ENCODE measurements at regions not wholly inside any gene's neighbourhood (a gene's known extent, or its start where the extent isn't known, plus 50 kb on each side); places are given as distances from the start of the nearest gene placed in this dataset.
"Not testable (repeated sequence)": the region's sequence is repeated elsewhere in the genome, so short reads cannot be mapped to it uniquely, and the experiment has no call there.

- DNase-seq (ENCODE audit: low spot score) = no peak
Measured at GRCh38 chr18:22504251-22505030, 86.7 kb upstream of the CTAGE1 start.

DNA sequence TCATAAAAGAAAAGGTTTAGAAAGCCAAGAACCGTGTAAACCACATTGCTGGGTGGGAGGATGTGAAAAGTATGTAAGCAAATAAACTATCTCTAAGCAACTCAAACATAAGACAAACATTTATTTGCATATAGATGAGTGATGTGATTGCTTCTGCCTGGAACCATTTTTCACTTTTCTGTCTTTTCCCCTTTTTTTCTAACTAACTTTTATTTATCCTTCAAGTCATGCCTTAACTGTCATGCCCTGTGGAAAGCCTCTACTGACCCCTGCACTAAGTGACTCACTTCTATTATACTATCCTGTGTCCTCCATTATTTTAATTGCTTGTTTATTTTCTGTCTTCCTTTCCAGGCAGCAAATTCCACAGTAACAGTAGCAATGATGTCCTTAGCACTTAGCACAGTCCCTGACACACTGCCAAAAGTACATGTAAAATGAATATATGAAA is 87.5 kb upstream of the CTAGE1 start:
- no peak for DNase-seq (ENCODE audit: low spot score)

GRCh38 chr18:22507055-22507454 is 89.3 kb upstream of the CTAGE1 start:
- no peak for DNase-seq (ENCODE audit: low spot score)

DNA sequence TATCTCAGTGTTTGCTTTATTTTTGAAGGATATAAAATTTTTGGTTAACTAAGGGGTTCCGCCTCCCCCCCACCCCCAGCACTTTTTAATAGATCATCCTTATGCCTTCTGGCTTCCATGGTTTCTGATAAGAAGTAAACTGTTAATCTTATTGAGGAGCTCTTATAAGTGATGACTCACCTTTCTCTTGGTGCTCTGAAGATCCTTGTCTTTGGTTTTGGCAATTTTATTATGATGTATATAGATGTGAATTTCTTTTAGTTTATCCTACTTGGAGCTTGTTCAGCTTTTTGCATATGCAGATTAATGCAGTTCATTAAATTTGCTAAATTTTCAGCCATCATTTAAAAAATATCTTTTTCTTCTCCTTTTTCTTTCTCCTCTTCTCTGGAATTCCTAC is 91.7 kb upstream of the CTAGE1 start:
- no peak for DNase-seq (ENCODE audit: low spot score)

- DNase-seq (ENCODE audit: low spot score) = no peak
Measured at GRCh38 chr18:22510697-22511096, 93.0 kb upstream of the CTAGE1 start.

DNA sequence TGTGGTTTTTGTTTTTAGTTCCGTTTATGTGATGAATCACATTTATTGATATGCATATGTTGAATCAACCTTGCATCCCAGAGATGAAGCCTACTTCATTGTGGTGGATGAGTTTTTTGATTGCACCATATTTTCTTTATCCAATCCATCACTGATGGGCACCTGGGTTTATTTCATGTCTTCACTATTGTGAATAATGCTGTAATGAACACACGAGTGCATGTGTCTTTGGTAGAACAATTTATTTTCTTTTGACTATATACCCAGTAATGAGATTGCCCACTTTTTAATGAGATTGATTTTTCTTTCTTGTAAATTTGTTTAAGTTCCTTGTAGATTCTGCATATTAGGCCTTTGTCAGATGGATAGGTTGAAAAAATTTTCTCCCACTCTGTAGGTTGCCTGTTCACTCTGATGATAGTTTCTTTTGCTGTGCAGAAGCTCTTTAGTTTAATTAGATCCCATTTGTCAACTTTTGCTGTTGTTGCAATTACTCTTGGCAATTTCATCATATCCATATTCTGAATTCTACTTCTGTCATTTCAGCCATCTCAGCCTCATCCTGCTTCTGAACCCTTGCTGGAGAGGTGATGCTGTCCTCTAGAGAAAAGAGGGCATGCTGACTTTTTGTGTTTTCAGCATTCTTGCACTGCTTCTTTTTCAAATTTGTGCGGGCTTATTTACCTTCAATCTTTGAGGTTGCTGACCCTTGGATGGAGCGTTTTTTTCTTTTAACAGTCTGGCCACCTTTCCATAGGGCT is 96.2 kb upstream of the CTAGE1 start:
- no peak for DNase-seq (ENCODE audit: low spot score)

DNA sequence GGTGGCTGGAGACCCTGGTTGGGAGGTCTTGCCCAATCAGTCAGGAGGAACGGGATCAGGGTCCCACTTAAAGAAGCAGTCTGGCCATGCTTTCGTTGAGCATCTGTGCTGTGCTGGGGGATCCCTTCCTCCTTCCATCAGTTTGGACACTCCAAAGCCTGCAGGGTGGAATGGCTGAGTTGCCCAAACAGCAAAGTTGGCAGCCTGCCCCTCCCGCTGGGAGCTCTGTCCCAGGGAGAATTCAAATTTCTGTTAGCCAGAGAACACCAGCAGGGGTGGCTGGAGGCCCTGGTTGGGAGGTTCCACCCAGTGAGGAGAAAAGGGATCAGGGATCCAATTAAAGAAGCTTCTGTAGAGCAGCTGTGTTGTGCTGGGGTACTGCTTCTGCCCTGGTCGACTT is 96.9 kb upstream of the CTAGE1 start:
- no peak for DNase-seq (ENCODE audit: low spot score)

- no peak for DNase-seq (ENCODE audit: low spot score)
Measured at GRCh38 chr18:22515250-22515649, 97.5 kb upstream of the CTAGE1 start.

- no peak for DNase-seq (ENCODE audit: low spot score)
Measured at GRCh38 chr18:22517356-22517755, 99.6 kb upstream of the CTAGE1 start.

GRCh38 chr18:22521026-22521707 is 103.5 kb upstream of the CTAGE1 start:
- no peak for DNase-seq (ENCODE audit: low spot score)

DNA sequence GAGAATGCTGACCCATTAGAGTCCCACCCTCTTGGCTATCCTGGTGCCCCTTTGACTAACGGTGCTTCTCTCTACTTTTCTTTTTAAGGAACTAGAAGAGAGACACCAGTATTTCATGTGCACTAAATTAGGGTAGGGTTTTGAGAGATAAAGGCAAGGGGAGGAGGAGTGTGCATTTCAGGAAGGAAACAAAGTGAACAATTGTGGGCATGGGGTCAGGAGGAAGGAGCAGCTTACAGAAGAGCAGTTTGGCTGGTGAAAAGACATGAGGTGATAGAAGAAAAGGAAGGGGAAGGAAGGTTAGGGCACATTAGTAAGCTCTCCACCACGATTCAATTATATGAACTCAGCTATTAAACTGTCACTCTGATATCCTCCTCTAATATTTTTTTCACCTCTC is 105.8 kb upstream of the CTAGE1 start:
- no peak for DNase-seq (ENCODE audit: low spot score)

GRCh38 chr18:22524783-22525182 is 107.1 kb upstream of the CTAGE1 start:
- no peak for DNase-seq (ENCODE audit: low spot score)

DNA sequence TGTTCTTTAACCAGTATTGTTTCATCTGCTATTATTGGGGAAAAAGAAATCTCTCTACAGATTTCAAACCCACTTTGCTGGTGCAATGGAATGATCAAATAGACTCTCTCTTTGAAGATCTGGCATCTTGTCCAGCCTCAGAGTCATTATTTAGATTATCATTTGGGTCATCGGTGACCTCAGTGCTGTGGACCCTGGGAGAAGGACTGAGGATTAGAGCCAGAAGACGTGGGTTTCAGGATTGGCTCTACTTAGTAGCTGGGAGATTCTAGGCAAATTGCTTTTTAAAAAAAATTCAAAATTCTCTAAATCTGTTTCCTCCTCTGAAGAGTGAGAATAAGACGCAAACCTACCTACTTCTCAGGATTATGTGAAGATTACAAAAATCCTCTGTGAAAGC is 107.6 kb upstream of the CTAGE1 start:
- no peak for DNase-seq (ENCODE audit: low spot score)

- no peak for DNase-seq (ENCODE audit: low spot score)
Measured at GRCh38 chr18:22525883-22526282, 108.2 kb upstream of the CTAGE1 start.

DNA sequence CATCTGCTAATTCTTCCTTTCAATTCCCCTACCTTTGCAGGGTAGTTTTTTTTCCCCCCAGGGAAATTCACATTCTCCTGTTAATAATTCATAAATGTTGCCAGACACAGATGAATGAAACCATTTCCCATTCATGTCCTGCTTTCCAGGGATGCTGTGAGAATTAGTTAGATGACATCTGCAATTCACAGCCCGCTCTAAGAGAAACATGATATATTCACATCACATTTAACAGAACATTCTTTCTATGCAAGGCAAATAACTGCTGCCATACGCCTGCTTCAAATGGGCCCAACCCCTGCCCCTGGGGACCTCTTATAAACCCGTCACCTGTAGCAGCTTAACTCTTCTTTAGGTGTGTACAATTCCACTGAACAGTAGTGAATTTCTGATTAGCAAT is 110.6 kb upstream of the CTAGE1 start:
- DNase-seq (ENCODE audit: low spot score) = no peak

GRCh38 chr18:22534706-22535105 is 117.0 kb upstream of the CTAGE1 start:
- not testable (repeated sequence) for DNase-seq (ENCODE audit: low spot score)

DNA sequence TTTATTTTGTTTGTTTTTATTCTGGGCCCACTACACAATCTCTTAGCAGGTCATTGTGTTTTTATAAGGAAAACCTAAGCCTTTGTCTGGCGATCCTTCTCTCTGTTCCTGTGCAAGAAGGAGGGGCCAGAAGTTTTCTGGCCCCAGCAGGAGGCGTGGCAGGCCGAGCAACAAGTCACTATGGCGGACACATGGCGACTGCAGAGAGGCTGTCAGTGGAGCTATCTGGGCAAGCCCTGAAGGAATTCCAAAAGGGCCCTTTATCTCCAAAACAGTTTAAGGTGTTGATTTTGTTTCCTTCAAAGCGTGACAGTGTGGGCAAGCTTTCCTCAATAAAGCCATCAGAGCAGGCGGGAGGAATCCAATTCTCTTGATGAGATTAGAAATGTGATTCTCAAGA is 118.8 kb upstream of the CTAGE1 start:
- DNase-seq (ENCODE audit: low spot score) = no peak

DNA sequence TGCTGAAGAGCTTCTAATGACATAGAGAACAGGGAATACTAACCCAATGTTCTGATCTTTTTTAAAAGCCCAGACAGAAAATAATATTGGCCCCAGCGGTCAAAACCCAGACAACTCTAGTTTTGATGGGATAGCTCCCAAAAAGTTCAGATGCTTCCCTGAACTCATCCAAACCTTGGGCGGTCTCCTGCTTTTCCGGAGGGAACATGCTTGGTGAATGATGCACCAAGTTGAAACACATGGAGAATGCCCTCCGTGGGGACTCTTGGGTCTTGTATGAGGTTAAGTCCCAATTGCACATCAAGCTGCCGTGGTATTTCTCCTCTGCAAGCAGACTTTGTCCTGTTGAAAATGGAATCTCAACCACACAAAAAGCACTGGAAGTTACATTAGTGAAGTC is 120.7 kb upstream of the CTAGE1 start:
- DNase-seq (ENCODE audit: low spot score) = no peak

GRCh38 chr18:22539051-22539765 is 121.5 kb upstream of the CTAGE1 start:
- DNase-seq (ENCODE audit: low spot score) = no peak

- no peak for DNase-seq (ENCODE audit: low spot score)
Measured at GRCh38 chr18:22541232-22541631, 123.5 kb upstream of the CTAGE1 start.

DNA sequence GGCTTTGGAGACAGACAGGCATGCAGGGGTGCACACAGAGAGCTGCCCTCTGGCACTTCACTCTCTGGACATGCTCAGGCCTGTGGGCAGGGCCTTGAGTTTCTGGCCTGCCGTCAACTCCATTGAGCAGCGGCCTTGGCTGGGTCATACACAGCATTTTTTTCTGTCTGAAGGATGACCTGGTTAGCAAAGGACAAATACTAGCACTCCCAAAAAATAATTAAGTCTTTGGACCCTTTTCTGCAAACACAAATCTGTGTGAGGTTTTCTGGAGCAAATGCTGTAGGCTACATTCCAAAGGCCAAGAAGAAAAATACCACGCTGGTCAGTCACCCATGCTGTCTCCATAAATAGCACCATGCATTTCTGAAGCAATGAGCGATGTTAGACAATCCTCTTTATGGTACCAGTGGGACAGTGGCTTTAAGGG is 124.7 kb upstream of the CTAGE1 start:
- DNase-seq (ENCODE audit: low spot score) = no peak

DNA sequence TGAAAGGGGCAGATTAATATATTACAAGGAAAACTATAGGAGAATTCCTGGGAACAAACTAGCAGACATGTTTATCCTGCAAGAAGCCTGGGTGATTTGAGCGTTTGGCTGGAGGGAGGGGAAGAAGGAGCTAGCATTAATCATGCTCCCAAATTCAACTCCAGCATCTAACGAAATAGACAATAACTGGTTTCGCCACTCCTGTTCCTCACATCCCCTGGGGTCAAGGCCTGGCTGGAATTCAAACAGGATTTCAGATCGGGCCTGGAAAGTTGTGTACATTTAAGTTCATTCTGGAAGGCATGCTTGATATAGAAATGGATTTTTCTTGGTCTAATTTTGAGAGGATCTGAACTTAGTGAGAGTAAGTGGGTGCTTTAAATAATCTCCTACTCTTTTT is 126.1 kb upstream of the CTAGE1 start:
- DNase-seq (ENCODE audit: low spot score) = no peak
